D721Med (cell line): ENCODE measurements at regions not wholly inside any gene's neighbourhood (a gene's known extent, or its start where the extent isn't known, plus 50 kb on each side); places are given as distances from the start of the nearest gene placed in this dataset.

Source experiments
- DNase-seq: peaks from one replicate; pipeline ENCODE4 v3.0.0; 2011; ENCODE audit warnings: low spot score; ENCODE audit not compliant: insufficient read length
- FAIRE-seq: peaks from 2 replicates; lab custom pipeline; 2011; peaks lifted over from hg19 to GRCh38; lab: Jason Lieb, UNC
- TF ChIP-seq, protein P1 (sequence below): IDR thresholded peaks from 2 replicates; pipeline ENCODE4 v1.5.1; 2012; ENCODE audit warnings: mild to moderate bottlenecking, control low read depth; ENCODE audit not compliant: insufficient read depth; ENCODE audit errors: missing control alignments

DNA sequence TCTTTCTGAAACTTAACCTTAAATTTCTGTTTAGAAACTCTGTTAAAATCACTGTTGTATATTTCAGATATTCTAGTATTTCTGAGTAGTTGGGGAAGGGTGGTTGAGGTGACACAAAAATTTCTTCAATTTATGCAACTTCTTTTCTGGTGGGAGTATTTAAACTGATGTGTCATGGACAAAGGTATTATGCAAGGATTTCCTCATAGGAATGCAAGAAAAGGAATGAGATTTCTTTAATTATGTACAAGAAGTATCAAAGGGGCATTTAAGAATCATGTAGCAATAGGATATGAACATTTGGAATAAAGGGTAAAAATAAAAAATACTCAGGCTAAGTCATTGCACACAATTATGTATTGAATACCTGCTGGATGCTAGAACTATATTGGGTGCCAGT, 575.8 kb upstream of the KLF12 start:
- FAIRE-seq (no peak), DNase-seq (no peak)

DNA sequence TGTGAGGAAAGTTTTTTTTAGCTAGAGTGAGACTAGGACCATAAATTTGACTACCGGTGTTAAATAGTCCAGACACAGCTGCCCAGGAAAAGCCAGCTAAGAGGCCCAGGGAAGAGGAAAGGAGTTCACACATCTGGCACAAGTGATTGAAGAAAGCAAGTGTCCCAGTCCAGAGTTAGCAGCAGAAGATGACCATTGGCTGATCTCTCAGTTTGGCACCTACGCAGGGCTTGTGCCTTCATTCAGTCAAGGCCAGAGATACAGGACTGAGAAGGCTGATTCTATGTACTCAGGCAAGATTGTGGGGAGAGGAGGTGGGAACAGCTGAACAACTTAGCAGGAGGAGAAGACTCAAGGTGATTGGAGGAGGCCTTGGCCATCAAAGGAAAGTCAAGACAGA, 575.0 kb upstream of the KLF12 start:
- DNase-seq (no peak), FAIRE-seq (no peak)
- TF ChIP-seq, protein P1, sequence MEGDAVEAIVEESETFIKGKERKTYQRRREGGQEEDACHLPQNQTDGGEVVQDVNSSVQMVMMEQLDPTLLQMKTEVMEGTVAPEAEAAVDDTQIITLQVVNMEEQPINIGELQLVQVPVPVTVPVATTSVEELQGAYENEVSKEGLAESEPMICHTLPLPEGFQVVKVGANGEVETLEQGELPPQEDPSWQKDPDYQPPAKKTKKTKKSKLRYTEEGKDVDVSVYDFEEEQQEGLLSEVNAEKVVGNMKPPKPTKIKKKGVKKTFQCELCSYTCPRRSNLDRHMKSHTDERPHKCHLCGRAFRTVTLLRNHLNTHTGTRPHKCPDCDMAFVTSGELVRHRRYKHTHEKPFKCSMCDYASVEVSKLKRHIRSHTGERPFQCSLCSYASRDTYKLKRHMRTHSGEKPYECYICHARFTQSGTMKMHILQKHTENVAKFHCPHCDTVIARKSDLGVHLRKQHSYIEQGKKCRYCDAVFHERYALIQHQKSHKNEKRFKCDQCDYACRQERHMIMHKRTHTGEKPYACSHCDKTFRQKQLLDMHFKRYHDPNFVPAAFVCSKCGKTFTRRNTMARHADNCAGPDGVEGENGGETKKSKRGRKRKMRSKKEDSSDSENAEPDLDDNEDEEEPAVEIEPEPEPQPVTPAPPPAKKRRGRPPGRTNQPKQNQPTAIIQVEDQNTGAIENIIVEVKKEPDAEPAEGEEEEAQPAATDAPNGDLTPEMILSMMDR, result no peak

More for the DNA sequence above, 575.8 kb upstream of the KLF12 start:
- TF ChIP-seq, protein P1, result no peak

DNA sequence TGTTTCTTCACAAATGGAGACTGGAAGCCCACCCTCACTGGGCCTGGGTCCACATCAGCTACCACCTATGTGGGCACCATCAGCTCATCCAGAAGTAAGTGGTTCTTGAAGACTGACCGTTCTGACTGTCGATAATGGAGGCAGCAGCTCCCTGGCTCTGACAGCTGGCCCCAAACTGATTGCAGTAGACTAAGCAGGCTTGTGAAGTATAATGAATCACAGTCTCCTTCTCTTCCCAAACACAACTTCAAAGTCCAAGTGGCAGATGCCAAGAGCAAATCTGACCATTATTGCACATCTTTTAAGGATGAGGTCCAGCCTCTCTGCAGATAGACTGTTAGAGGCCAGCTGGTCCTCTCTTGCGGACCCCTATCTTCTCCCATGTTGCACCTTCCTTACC, 574.4 kb upstream of the KLF12 start:
- DNase-seq, result no peak
- no peak for FAIRE-seq
- TF ChIP-seq, protein P1, result no peak

DNA sequence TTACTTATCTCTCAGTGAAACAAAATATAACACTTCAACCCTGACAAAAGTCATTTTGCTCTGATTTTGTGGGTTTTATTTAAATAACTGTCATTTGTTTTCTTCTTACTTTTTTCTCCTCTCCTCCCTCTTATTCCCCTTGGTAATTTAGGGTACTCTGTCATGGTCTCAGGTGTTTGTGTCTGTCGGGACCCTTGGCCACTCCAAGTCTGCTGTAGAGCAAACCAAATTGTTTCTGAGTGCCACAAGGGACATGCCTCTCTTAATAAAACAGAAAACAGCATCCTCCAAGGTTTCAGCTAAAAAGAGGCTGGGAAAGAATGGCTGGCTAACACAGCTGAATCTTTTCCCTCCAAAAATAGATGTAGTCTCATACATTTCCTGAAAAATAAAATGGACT, 573.1 kb upstream of the KLF12 start:
- DNase-seq (no peak), FAIRE-seq (no peak)
- TF ChIP-seq, protein P1, result no peak

DNA sequence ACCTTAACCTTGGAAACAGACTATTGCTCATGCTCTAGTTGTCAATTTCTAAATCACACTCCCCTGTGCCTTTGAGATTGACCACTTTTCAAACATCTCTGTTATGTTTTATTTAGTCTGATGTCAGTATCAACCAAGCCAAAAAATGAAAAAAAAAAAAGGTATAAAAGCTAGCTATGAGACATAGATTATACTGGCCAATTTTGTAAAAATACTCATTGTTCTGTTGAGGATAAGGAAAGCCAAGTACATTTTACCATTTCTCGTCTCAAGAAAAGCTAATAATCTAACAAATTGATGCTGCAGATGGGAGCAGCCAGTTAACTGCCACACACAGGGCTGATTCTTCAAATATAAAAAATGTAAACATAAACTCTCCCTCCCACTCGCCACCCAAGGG, 572.6 kb upstream of the KLF12 start:
- TF ChIP-seq, protein P1, result no peak
- no peak for DNase-seq
- FAIRE-seq, result no peak

DNA sequence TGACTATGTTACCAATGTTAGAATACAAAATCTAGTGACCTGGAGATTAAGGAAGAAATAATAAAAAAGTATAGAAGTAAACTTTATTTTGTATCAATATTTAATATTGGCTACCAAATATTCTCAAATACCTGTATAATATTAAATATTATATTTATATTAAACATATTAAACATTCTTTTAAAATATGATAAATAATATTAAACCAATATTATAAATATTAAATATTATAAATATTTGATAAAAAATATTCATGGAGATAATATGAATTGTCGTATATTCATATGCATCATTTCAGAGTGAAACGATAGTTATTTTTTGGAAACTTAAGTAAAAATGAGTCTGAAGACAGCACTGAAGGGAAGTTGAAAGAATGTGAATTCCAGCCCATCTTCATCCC, 571.2 kb upstream of the KLF12 start:
- TF ChIP-seq, protein P1, result no peak
- FAIRE-seq (no peak), DNase-seq (no peak)

DNA sequence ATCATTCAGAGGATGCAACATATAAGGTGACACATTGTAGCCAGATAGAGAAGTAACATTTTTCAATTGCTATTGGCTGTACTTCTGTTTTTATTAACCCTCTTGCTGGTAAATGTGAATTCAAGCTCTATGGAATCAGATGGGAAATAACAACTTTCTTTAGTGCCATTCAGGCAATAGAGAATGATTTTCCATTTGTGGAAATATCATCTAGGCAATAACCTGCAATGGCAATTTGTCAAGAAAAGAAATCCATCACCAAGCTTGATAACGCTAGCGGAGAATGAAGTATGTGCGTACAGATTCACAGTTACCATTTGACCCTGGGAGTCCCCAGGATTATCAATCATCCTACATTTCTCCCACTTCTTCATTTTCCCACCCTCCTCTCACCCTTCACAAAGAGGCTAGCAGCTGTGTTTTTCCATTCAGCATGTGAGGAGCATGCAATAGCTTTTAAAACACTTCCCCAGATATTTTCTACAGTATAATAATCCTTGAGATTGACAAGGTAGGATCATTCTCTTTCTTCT, 569.7 kb upstream of the KLF12 start:
- no peak for FAIRE-seq
- no peak for DNase-seq
- TF ChIP-seq, protein P1, result no peak
